NCI-H2107 (cell line): ENCODE measurements at regions not wholly inside any gene's neighbourhood (a gene's known extent, or its start where the extent isn't known, plus 50 kb on each side); places are given as distances from the start of the nearest gene placed in this dataset.
"Not testable (repeated sequence)": the region's sequence is repeated elsewhere in the genome, so short reads cannot be mapped to it uniquely, and the experiment has no call there.

Experiments used
- DNase-seq: peaks from one replicate; lab custom pipeline; 2025; lab: John Stamatoyannopoulos, UW

GRCh38 chr11:25613865-25614264, 718.1 kb upstream of the ANO3 start:
- no peak for DNase-seq

- DNase-seq = no peak
Measured at GRCh38 chr11:25615069-25615468, 716.9 kb upstream of the ANO3 start.

GRCh38 chr11:25615841-25616240, 716.1 kb upstream of the ANO3 start:
- no peak for DNase-seq

- no peak for DNase-seq
Measured at GRCh38 chr11:25625094-25625493, 706.8 kb upstream of the ANO3 start.

GRCh38 chr11:25628030-25628429, 703.9 kb upstream of the ANO3 start:
- no peak for DNase-seq

GRCh38 chr11:25633230-25633629, 698.7 kb upstream of the ANO3 start:
- DNase-seq = no peak

- not testable (repeated sequence) for DNase-seq
Measured at GRCh38 chr11:25649220-25649619, 682.7 kb upstream of the ANO3 start.

- no peak for DNase-seq
Measured at GRCh38 chr11:25650319-25650718, 681.6 kb upstream of the ANO3 start.

GRCh38 chr11:25655636-25656035, 676.3 kb upstream of the ANO3 start:
- no peak for DNase-seq

- no peak for DNase-seq
Measured at GRCh38 chr11:25658916-25659315, 673.0 kb upstream of the ANO3 start.

- DNase-seq = no peak
Measured at GRCh38 chr11:25659706-25660105, 672.2 kb upstream of the ANO3 start.

- no peak for DNase-seq
Measured at GRCh38 chr11:25667871-25668270, 664.1 kb upstream of the ANO3 start.

GRCh38 chr11:25691959-25692358, 640.0 kb upstream of the ANO3 start:
- no peak for DNase-seq

- DNase-seq = no peak
Measured at GRCh38 chr11:25702417-25702816, 629.5 kb upstream of the ANO3 start.

GRCh38 chr11:25710975-25711374, 621.0 kb upstream of the ANO3 start:
- no peak for DNase-seq

- DNase-seq = no peak
Measured at GRCh38 chr11:25727944-25728343, 604.0 kb upstream of the ANO3 start.

- no peak for DNase-seq
Measured at GRCh38 chr11:25730230-25730629, 601.7 kb upstream of the ANO3 start.

- DNase-seq = no peak
Measured at GRCh38 chr11:25733777-25734176, 598.2 kb upstream of the ANO3 start.

- no peak for DNase-seq
Measured at GRCh38 chr11:25734591-25735211, 597.2 kb upstream of the ANO3 start.

GRCh38 chr11:25737071-25737675, 594.8 kb upstream of the ANO3 start:
- no peak for DNase-seq

- no peak for DNase-seq
Measured at GRCh38 chr11:25741886-25742285, 590.0 kb upstream of the ANO3 start.

GRCh38 chr11:25742800-25743199, 589.1 kb upstream of the ANO3 start:
- DNase-seq = no peak

- DNase-seq = no peak
Measured at GRCh38 chr11:25755381-25755780, 576.5 kb upstream of the ANO3 start.

GRCh38 chr11:25755918-25756584, 575.9 kb upstream of the ANO3 start:
- DNase-seq = no peak
